ENCODE measurements at regions not wholly inside any gene's neighbourhood (a gene's known extent, or its start where the extent isn't known, plus 50 kb on each side); places are given as distances from the start of the nearest gene placed in this dataset.
A peak's percentile ranks its signal among the peaks of the same experiment; 100 is the strongest.

- no peak for DNase-seq (ENCODE audit: low spot score)
These were observed 69.5 kb upstream of the IL6 start for GRCh38 chr7:22657479-22657878.

GRCh38 chr7:22655781-22656180, 71.2 kb upstream of the IL6 start:
- no peak for DNase-seq (ENCODE audit: low spot score)

GRCh38 chr7:22654831-22655230, 72.2 kb upstream of the IL6 start:
- no peak for DNase-seq (ENCODE audit: low spot score)

- no peak for DNase-seq (ENCODE audit: low spot score)
These were observed 73.0 kb upstream of the IL6 start for GRCh38 chr7:22653951-22654350.

GRCh38 chr7:22651534-22652243, 75.3 kb upstream of the IL6 start:
- peak; percentile 44 for DNase-seq (ENCODE audit: low spot score)

- DNase-seq (ENCODE audit: low spot score) = no peak
These were observed 76.0 kb upstream of the IL6 start for GRCh38 chr7:22651036-22651435.

- no peak for DNase-seq (ENCODE audit: low spot score)
These were observed 77.3 kb upstream of the IL6 start for GRCh38 chr7:22649686-22650085.

- DNase-seq (ENCODE audit: low spot score) = peak; percentile 56
These were observed 79.3 kb upstream of the IL6 start for GRCh38 chr7:22647451-22648257.

- DNase-seq (ENCODE audit: low spot score) = no peak
These were observed 81.4 kb upstream of the IL6 start for GRCh38 chr7:22645418-22646181.

- DNase-seq (ENCODE audit: low spot score) = no peak
These were observed 84.5 kb upstream of the IL6 start for GRCh38 chr7:22642454-22642853.

GRCh38 chr7:22640269-22640668, 86.7 kb upstream of the IL6 start:
- DNase-seq (ENCODE audit: low spot score) = no peak

GRCh38 chr7:22639396-22639795, 87.6 kb upstream of the IL6 start:
- no peak for DNase-seq (ENCODE audit: low spot score)

- DNase-seq (ENCODE audit: low spot score) = no peak
These were observed 91.7 kb upstream of the IL6 start for GRCh38 chr7:22635349-22635748.

- no peak for DNase-seq (ENCODE audit: low spot score)
These were observed 93.0 kb upstream of the IL6 start for GRCh38 chr7:22633954-22634474.

GRCh38 chr7:22633286-22633953, 93.6 kb upstream of the IL6 start:
- DNase-seq (ENCODE audit: low spot score) = no peak

- no peak for DNase-seq (ENCODE audit: low spot score)
These were observed 94.3 kb upstream of the IL6 start for GRCh38 chr7:22632674-22633073.

GRCh38 chr7:22631730-22632129, 95.3 kb upstream of the IL6 start:
- DNase-seq (ENCODE audit: low spot score) = no peak

GRCh38 chr7:22630069-22630468, 96.9 kb upstream of the IL6 start:
- DNase-seq (ENCODE audit: low spot score) = no peak

GRCh38 chr7:22629056-22629455, 97.9 kb upstream of the IL6 start:
- no peak for DNase-seq (ENCODE audit: low spot score)

GRCh38 chr7:22628112-22628511, 98.9 kb upstream of the IL6 start:
- no peak for DNase-seq (ENCODE audit: low spot score)

GRCh38 chr7:22627136-22627535, 99.9 kb upstream of the IL6 start:
- DNase-seq (ENCODE audit: low spot score) = no peak

GRCh38 chr7:22625251-22625650, 101.7 kb upstream of the IL6 start:
- no peak for DNase-seq (ENCODE audit: low spot score)

Measured in H4 (cell line).